OCI-LY3 (cell line): ENCODE measurements at regions not wholly inside any gene's neighbourhood (a gene's known extent, or its start where the extent isn't known, plus 50 kb on each side); places are given as distances from the start of the nearest gene placed in this dataset.

Experiments used
- CTCF ChIP-seq: fragments of 200-600, 300-600 bp; sonication (generic); IDR thresholded peaks from 2 replicates; pipeline ENCODE4 v1.5.1; 2014; ENCODE audit warnings: antibody characterized with exemption, low read length, low read depth
- EZH2phosphoT487 ChIP-seq: fragments of 200-600 bp; shearing (Covaris generic); IDR thresholded peaks from 2 replicates; pipeline ENCODE4 v1.6.1; 2018; ENCODE audit warnings: antibody characterized with exemption, mixed run types, low read depth

- TF ChIP-seq CTCF (no peak), EZH2phosphoT487 (no peak)
Observed at GRCh38 chr14:94857950-94858349, 88.0 kb upstream of the GSC start.
